CD4-positive, alpha-beta memory T cell (primary cell): ENCODE measurements at regions not wholly inside any gene's neighbourhood (a gene's known extent, or its start where the extent isn't known, plus 50 kb on each side); places are given as distances from the start of the nearest gene placed in this dataset.

Experiments
- CTCF ChIA-PET: fragments of 350-600 bp; sonication (Branson Sonifier 250); formaldehyde crosslinking; loops from one replicate; lab custom pipeline; 2021; ENCODE audit warnings: inconsistent platforms; ENCODE audit not compliant: partially characterized antibody; lab: Charles Lee
- POLR2A ChIA-PET: fragments of 350-600 bp; sonication (Branson Sonifier 250); formaldehyde crosslinking; loops from one replicate; lab custom pipeline; 2021; ENCODE audit not compliant: partially characterized antibody; lab: Charles Lee
- DNase-seq, 5 donors: peaks; one replicate each; pipeline versions ENCODE4 v3.0.0 to v3.0.0-alpha.2; 2020 to 2022; ENCODE audit warnings: mixed read lengths in 1 of 5
- H3K27ac ChIP-seq: one replicate; pipeline ENCODE4 v1.7.0; 2013; ENCODE audit warnings: low read depth, low read length
- H3K27me3 ChIP-seq: 2 replicates; pipeline ENCODE4 v1.7.0; 2013; ENCODE audit warnings: mild to moderate bottlenecking, low read length, moderate library complexity; ENCODE audit not compliant: insufficient read depth
- H3K36me3 ChIP-seq: 2 replicates; pipeline ENCODE4 v1.7.0; 2013; ENCODE audit warnings: mild to moderate bottlenecking, low read length, moderate library complexity; ENCODE audit not compliant: insufficient read depth
- H3K4me1 ChIP-seq: 2 replicates; pipeline ENCODE4 v1.7.0; 2013; ENCODE audit warnings: mild to moderate bottlenecking, low read length, moderate library complexity; ENCODE audit not compliant: insufficient read depth
- H3K4me3 ChIP-seq, 2 donors: one replicate each; pipeline ENCODE4 v1.7.0; 2013; ENCODE audit warnings: low read length in 2 of 2, mild to moderate bottlenecking in 1 of 2
- H3K9me3 ChIP-seq, 2 donors: one replicate each; pipeline ENCODE4 v1.7.0; 2013; ENCODE audit warnings: low read length in 2 of 2, control low read depth in 1 of 2; ENCODE audit not compliant: control insufficient read depth in 1 of 2
- H3K27ac Mint-ChIP-seq, 7 donors: one replicate each; pipeline ENCODE4 v1.8.0; 2020 to 2021; ENCODE audit warnings: mixed read lengths in 7 of 7, mild to moderate bottlenecking in 6 of 7, inconsistent platforms in 3 of 7, moderate library complexity in 3 of 7
- H3K27me3 Mint-ChIP-seq, 2 donors: one replicate each; pipeline ENCODE4 v1.8.0; 2020 to 2021; ENCODE audit warnings: mixed read lengths in 2 of 2
- H3K36me3 Mint-ChIP-seq, 2 donors: one replicate each; pipeline ENCODE4 v1.8.0; 2020 to 2021; ENCODE audit warnings: mixed read lengths in 2 of 2, inconsistent platforms in 1 of 2, mild to moderate bottlenecking in 1 of 2
- H3K4me1 Mint-ChIP-seq, 4 donors: one replicate each; pipeline ENCODE4 v1.8.0; 2020 to 2021; ENCODE audit warnings: mixed read lengths in 4 of 4, mild to moderate bottlenecking in 1 of 4
- H3K4me3 Mint-ChIP-seq, 8 donors: one replicate each; pipeline ENCODE4 v1.8.0; 2020 to 2021; ENCODE audit warnings: mixed read lengths in 8 of 8, mild to moderate bottlenecking in 7 of 8, moderate library complexity in 6 of 8, inconsistent platforms in 3 of 8
- H3K9me3 Mint-ChIP-seq, 8 donors: one replicate each; pipeline ENCODE4 v1.8.0; 2020 to 2021; ENCODE audit warnings: mixed read lengths in 8 of 8, mild to moderate bottlenecking in 5 of 8, inconsistent platforms in 3 of 8, moderate library complexity in 1 of 8
- intact Hi-C: fragments of 100-400 bp; cut with micrococcal nuclease; formaldehyde crosslinking; loops from one replicate; pipeline ENCODE4 v1.15.1; 2023

- peaks cover 8% of the 10 kb centered on the region for H3K27me3 ChIP-seq
- Mint-ChIP-seq H3K9me3 (peaks cover 0 to 3% (median 0%) of the 10 kb centered on the region in 8 donors), H3K4me3 (no peak overlapping the region), H3K4me1 (peaks cover 0 to 6% (median 3%) of the 10 kb centered on the region in 4 donors), H3K27ac (no peak overlapping the region), H3K36me3 (no peaks in the 10 kb centered on the region), H3K27me3 (peaks cover 41 to 51% of the 10 kb centered on the region in 2 donors)
- CTCF ChIA-PET = no interaction called here
- no peak overlapping the region for H3K4me3 ChIP-seq
- H3K9me3 ChIP-seq = no peaks in the 10 kb centered on the region
- intact Hi-C loops = no loop called here
- H3K4me1 ChIP-seq = no peaks in the 10 kb centered on the region
- POLR2A ChIA-PET = no interaction called here
- H3K36me3 ChIP-seq = no peaks in the 10 kb centered on the region
- no peak for DNase-seq
- H3K27ac ChIP-seq = no peak overlapping the region
Observed at GRCh38 chr6:166005401-166005943, 162.2 kb downstream of the TBXT start.

DNA sequence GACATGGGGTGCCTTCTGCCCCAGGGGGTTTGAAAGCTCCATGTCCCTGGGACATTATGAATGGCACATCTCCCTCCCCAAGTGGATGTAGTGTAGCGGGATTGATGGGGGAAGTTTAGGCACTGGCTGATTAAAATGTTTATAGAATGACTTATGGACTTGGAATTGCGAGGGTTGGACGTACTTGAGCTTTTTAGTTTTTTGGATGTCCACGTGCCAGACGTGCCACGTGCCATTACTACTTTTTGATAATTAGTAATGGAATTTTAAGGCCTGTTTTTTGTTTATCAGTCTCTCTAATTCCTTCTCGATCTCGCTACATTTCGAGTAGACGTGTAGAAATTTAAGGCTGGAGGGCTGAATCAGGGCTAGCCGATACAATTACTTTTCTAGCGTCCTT, 162.8 kb downstream of the TBXT start:
- H3K27ac ChIP-seq = no peak overlapping the region
- Mint-ChIP-seq H3K4me1 (peaks cover 0 to 6% (median 3%) of the 10 kb centered on the region in 4 donors), H3K27ac (peak overlapping the region in 1 of 7 donors; percentile 36), H3K9me3 (peaks cover 0 to 3% (median 0%) of the 10 kb centered on the region in 8 donors), H3K27me3 (peaks cover 38 to 48% of the 10 kb centered on the region in 2 donors), H3K36me3 (no peaks in the 10 kb centered on the region), H3K4me3 (no peak overlapping the region)
- peaks cover 8% of the 10 kb centered on the region for H3K27me3 ChIP-seq
- intact Hi-C loops = no loop called here
- no peak for DNase-seq
- no peaks in the 10 kb centered on the region for H3K9me3 ChIP-seq
- no peaks in the 10 kb centered on the region for H3K36me3 ChIP-seq
- CTCF ChIA-PET = no interaction called here
- no peak overlapping the region for H3K4me3 ChIP-seq
- H3K4me1 ChIP-seq = no peaks in the 10 kb centered on the region
- POLR2A ChIA-PET = no interaction called here

GRCh38 chr6:166004471-166004870, 163.2 kb downstream of the TBXT start:
- H3K27ac Mint-ChIP-seq = no peak overlapping the region
- H3K36me3 Mint-ChIP-seq = no peaks in the 10 kb centered on the region
- H3K4me3 Mint-ChIP-seq = no peak overlapping the region
- no peak for DNase-seq
- H3K4me1 Mint-ChIP-seq = peaks cover 0 to 6% (median 3%) of the 10 kb centered on the region in 4 donors
- H3K27me3 Mint-ChIP-seq = peaks cover 36 to 44% of the 10 kb centered on the region in 2 donors
- Histone ChIP-seq H3K27me3 (peaks cover 8% of the 10 kb centered on the region), H3K4me3 (no peak overlapping the region), H3K27ac (no peak overlapping the region), H3K9me3 (no peaks in the 10 kb centered on the region), H3K36me3 (no peaks in the 10 kb centered on the region), H3K4me1 (no peaks in the 10 kb centered on the region)
- ChIA-PET POLR2A (no interaction called here), CTCF (no interaction called here)
- intact Hi-C loops = no loop called here
- peaks cover 0 to 3% (median 0%) of the 10 kb centered on the region in 8 donors for H3K9me3 Mint-ChIP-seq

DNA sequence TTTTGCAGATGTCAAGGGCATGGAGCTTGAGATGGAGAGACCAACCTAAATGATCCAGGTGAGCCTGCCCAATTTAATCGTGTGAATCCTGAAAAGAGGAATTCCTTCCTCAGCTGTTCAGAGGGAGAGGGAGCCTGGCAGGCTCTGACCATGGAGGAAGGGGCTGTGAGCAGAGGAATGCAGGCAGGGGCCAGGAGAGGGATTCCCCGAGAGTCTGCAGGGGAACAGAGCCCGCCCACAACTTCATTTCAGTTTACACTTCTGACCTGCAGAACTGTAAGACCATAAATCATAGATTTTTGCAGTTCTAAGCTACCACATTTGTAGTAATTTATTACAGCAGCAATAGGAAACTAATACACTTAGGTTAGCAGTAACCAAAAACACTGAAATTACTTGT, 164.1 kb downstream of the TBXT start:
- H3K27ac ChIP-seq = no peak overlapping the region
- H3K27ac Mint-ChIP-seq = no peak overlapping the region
- no peaks in the 10 kb centered on the region for H3K36me3 Mint-ChIP-seq
- peaks cover 8% of the 10 kb centered on the region for H3K27me3 ChIP-seq
- H3K9me3 Mint-ChIP-seq = peaks cover 0 to 3% (median 0%) of the 10 kb centered on the region in 8 donors
- no peak overlapping the region for H3K4me3 Mint-ChIP-seq
- no peaks in the 10 kb centered on the region for H3K9me3 ChIP-seq
- intact Hi-C loops = no loop called here
- H3K4me3 ChIP-seq = no peak overlapping the region
- peaks cover 0 to 6% (median 3%) of the 10 kb centered on the region in 4 donors for H3K4me1 Mint-ChIP-seq
- peaks cover 34 to 41% of the 10 kb centered on the region in 2 donors for H3K27me3 Mint-ChIP-seq
- DNase-seq = no peak
- no peaks in the 10 kb centered on the region for H3K36me3 ChIP-seq
- ChIA-PET POLR2A (no interaction called here), CTCF (no interaction called here)
- no peaks in the 10 kb centered on the region for H3K4me1 ChIP-seq

DNA sequence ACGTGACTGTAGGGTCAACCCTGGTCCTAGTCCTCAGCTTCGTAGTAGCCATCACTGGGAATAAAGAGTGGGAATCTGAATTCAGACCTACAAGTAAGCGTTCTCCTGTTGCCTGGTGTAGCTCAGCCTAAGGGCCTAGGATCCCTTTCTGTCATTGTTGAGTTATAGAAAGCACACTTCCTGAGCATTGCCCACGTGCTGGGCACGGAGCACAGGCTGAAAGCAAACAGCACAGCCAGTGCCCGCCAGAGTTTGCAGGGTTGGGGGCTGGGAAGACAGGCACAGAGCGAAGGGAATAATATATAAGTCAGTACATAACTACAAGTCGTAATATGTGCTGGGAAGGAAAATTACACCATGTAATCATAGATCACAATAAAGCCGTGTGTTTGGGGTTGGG, 166.3 kb downstream of the TBXT start:
- intact Hi-C loops = no loop called here
- Mint-ChIP-seq H3K27ac (no peak overlapping the region), H3K4me3 (no peak overlapping the region), H3K4me1 (peaks cover 0 to under 1% (median 0%) of the 10 kb centered on the region in 4 donors), H3K36me3 (no peaks in the 10 kb centered on the region), H3K9me3 (peaks cover 0 to 2% (median 0%) of the 10 kb centered on the region in 8 donors), H3K27me3 (peaks cover 20 to 24% of the 10 kb centered on the region in 2 donors)
- POLR2A ChIA-PET = no interaction called here
- H3K36me3 ChIP-seq = no peaks in the 10 kb centered on the region
- no peaks in the 10 kb centered on the region for H3K4me1 ChIP-seq
- no peak overlapping the region for H3K4me3 ChIP-seq
- H3K27ac ChIP-seq = no peak overlapping the region
- CTCF ChIA-PET = no interaction called here
- no peaks in the 10 kb centered on the region for H3K27me3 ChIP-seq
- no peak for DNase-seq
- H3K9me3 ChIP-seq = no peaks in the 10 kb centered on the region

GRCh38 chr6:165999279-165999678, 168.4 kb downstream of the TBXT start:
- no peak overlapping the region for H3K4me3 ChIP-seq
- peaks cover 10 to 20% of the 10 kb centered on the region in 2 donors for H3K27me3 Mint-ChIP-seq
- no peaks in the 10 kb centered on the region for H3K4me1 Mint-ChIP-seq
- no peak for DNase-seq
- POLR2A ChIA-PET = no interaction called here
- H3K36me3 ChIP-seq = no peaks in the 10 kb centered on the region
- no peak overlapping the region for H3K27ac ChIP-seq
- CTCF ChIA-PET = no interaction called here
- H3K27ac Mint-ChIP-seq = no peak overlapping the region
- no peaks in the 10 kb centered on the region for H3K9me3 ChIP-seq
- H3K4me1 ChIP-seq = no peaks in the 10 kb centered on the region
- H3K36me3 Mint-ChIP-seq = no peaks in the 10 kb centered on the region
- intact Hi-C loops = no loop called here
- peak overlapping the region in 2 of 8 donors; percentile 9 to 31 for H3K4me3 Mint-ChIP-seq
- no peaks in the 10 kb centered on the region for H3K27me3 ChIP-seq
- H3K9me3 Mint-ChIP-seq = no peaks in the 10 kb centered on the region

- no peak for DNase-seq
- no peaks in the 10 kb centered on the region for H3K27me3 ChIP-seq
- ChIA-PET CTCF (no interaction called here), POLR2A (no interaction called here)
- no peak overlapping the region for H3K4me3 ChIP-seq
- H3K27ac ChIP-seq = no peak overlapping the region
- no peaks in the 10 kb centered on the region for H3K36me3 ChIP-seq
- peaks cover 8 to 12% of the 10 kb centered on the region in 2 donors for H3K27me3 Mint-ChIP-seq
- no peak overlapping the region for H3K4me3 Mint-ChIP-seq
- H3K36me3 Mint-ChIP-seq = no peaks in the 10 kb centered on the region
- no peaks in the 10 kb centered on the region for H3K9me3 Mint-ChIP-seq
- no peaks in the 10 kb centered on the region for H3K4me1 ChIP-seq
- H3K9me3 ChIP-seq = no peaks in the 10 kb centered on the region
- intact Hi-C loops = no loop called here
- no peak overlapping the region for H3K27ac Mint-ChIP-seq
- H3K4me1 Mint-ChIP-seq = no peaks in the 10 kb centered on the region
Observed at GRCh38 chr6:165998072-165998471, 169.6 kb downstream of the TBXT start.
